ENCODE measurements at regions not wholly inside any gene's neighbourhood (a gene's known extent, or its start where the extent isn't known, plus 50 kb on each side); places are given as distances from the start of the nearest gene placed in this dataset.

DNA sequence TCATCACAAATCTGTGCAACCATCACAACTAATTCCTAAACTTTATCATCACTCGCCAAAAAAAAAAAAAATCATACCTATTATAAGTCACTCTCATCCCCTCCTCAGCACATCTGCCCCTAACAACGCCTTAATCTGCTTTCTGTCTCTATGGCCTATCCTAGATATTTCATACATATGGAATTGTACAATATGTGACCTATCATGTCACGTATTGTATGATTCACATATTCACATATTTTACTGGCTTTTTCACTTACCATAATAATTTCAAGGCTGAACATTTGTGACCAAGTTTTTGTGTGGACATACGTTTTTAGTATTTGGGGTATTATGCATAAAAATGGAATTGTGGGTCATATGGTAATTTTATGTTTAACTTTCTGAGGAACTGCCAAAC is 400.7 kb downstream of the DAD1 start:
- Histone ChIP-seq H3K4me1 (ENCODE audit: control insufficient read depth, low read length) (no peaks in the 10 kb centered on the region), H4K20me1 (ENCODE audit: control insufficient read depth, insufficient read depth, low read depth, low read length) (no peaks in the 10 kb centered on the region), H3K4me2 (ENCODE audit: low read length) (no peak overlapping the region), H3K27me3 (ENCODE audit: control insufficient read depth, low read length) (no peaks in the 10 kb centered on the region), H3K36me3 (ENCODE audit: control insufficient read depth, low read length) (no peaks in the 10 kb centered on the region), H3K4me3 (ENCODE audit: low read length) (no peak overlapping the region), H3K9me3 (ENCODE audit: control insufficient read depth, insufficient read depth, low read length) (no peaks in the 10 kb centered on the region), H3K27ac (ENCODE audit: low read depth, low read length) (no peak overlapping the region), H3F3A (ENCODE audit: control insufficient read depth, insufficient read depth) (no peaks in the 10 kb centered on the region), H3K9me2 (replicated peaks; ENCODE audit: control insufficient read depth, low read length) (no peaks in the 10 kb centered on the region), H3K79me2 (ENCODE audit: control insufficient read depth, low read length) (no peaks in the 10 kb centered on the region)
- TF ChIP-seq EZH2phosphoT487 (IDR thresholded peaks at IDR 0.05; ENCODE audit: borderline replicate concordance, low read length): no peak
- TF ChIP-seq, protein P1, sequence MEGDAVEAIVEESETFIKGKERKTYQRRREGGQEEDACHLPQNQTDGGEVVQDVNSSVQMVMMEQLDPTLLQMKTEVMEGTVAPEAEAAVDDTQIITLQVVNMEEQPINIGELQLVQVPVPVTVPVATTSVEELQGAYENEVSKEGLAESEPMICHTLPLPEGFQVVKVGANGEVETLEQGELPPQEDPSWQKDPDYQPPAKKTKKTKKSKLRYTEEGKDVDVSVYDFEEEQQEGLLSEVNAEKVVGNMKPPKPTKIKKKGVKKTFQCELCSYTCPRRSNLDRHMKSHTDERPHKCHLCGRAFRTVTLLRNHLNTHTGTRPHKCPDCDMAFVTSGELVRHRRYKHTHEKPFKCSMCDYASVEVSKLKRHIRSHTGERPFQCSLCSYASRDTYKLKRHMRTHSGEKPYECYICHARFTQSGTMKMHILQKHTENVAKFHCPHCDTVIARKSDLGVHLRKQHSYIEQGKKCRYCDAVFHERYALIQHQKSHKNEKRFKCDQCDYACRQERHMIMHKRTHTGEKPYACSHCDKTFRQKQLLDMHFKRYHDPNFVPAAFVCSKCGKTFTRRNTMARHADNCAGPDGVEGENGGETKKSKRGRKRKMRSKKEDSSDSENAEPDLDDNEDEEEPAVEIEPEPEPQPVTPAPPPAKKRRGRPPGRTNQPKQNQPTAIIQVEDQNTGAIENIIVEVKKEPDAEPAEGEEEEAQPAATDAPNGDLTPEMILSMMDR (IDR thresholded peaks at IDR 0.05; ENCODE audit: low read depth, low read length, poor library complexity, severe bottlenecking): no peak

DNA sequence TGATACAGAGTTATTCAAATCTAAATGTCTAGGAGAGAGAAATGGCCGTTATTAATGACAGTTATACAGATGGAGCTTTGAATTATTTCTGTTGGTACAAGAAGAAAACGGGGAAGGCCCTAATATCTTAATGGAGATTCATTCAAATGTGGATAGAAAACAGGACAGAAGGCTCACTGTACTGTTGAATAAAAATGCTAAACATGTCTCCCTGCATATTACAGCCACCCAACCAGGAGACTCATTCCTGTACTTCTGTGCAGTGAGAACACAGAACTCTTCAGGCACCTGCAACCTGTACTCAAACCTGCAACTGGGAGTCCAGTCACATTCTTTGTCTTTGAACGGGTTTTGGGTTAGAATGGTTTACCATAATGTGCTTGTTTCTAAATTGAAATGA is 403.2 kb downstream of the DAD1 start:
- H3K27me3 ChIP-seq (ENCODE audit: control insufficient read depth, low read length): 0 out of 2 replicates have a peak, but pooled peaks cover 5% of the 10 kb centered on the region
- H4K20me1 ChIP-seq (ENCODE audit: control insufficient read depth, insufficient read depth, low read depth, low read length): no peaks in the 10 kb centered on the region
- H3K79me2 ChIP-seq (ENCODE audit: control insufficient read depth, low read length): no peaks in the 10 kb centered on the region
- H3K4me1 ChIP-seq (ENCODE audit: control insufficient read depth, low read length): no peaks in the 10 kb centered on the region
- no peak overlapping the region for H3K27ac ChIP-seq (ENCODE audit: low read depth, low read length)
- no peaks in the 10 kb centered on the region for H3F3A ChIP-seq (ENCODE audit: control insufficient read depth, insufficient read depth)
- H3K36me3 ChIP-seq (ENCODE audit: control insufficient read depth, low read length): no peaks in the 10 kb centered on the region
- no peak overlapping the region for H3K4me2 ChIP-seq (ENCODE audit: low read length)
- H3K9me3 ChIP-seq (ENCODE audit: control insufficient read depth, insufficient read depth, low read length): no peaks in the 10 kb centered on the region
- H3K4me3 ChIP-seq (ENCODE audit: low read length): no peak overlapping the region
- TF ChIP-seq, protein P1 (IDR thresholded peaks at IDR 0.05; ENCODE audit: low read depth, low read length, poor library complexity, severe bottlenecking): no peak
- TF ChIP-seq EZH2phosphoT487 (IDR thresholded peaks at IDR 0.05; ENCODE audit: borderline replicate concordance, low read length): no peak
- H3K9me2 ChIP-seq (replicated peaks; ENCODE audit: control insufficient read depth, low read length): no peaks in the 10 kb centered on the region

DNA sequence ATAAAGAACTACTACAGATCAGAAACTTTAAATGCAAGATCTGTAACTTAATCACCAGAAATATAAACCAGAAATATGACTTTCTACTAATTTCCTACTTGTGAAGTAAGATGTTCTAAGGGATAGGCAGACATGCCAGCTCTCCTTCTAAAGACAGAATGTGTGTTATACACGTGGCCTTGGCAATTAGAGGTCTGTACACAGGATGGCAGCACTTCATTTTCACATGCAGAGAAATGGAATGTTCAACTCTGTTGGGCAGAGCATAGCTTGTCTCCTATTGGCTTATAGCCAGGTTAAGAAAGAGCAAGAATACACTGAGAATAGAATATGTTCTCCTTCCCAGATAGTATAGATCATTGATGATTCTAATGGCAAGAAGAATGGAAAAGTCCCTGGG is 403.8 kb downstream of the DAD1 start:
- Histone ChIP-seq H3K36me3 (ENCODE audit: control insufficient read depth, low read length) (no peaks in the 10 kb centered on the region), H3K27ac (ENCODE audit: low read depth, low read length) (no peak overlapping the region), H3K4me3 (ENCODE audit: low read length) (no peak overlapping the region), H3K4me1 (ENCODE audit: control insufficient read depth, low read length) (no peaks in the 10 kb centered on the region), H4K20me1 (ENCODE audit: control insufficient read depth, insufficient read depth, low read depth, low read length) (no peaks in the 10 kb centered on the region), H3F3A (ENCODE audit: control insufficient read depth, insufficient read depth) (no peaks in the 10 kb centered on the region), H3K9me2 (replicated peaks; ENCODE audit: control insufficient read depth, low read length) (no peaks in the 10 kb centered on the region), H3K4me2 (ENCODE audit: low read length) (no peak overlapping the region), H3K9me3 (ENCODE audit: control insufficient read depth, insufficient read depth, low read length) (no peaks in the 10 kb centered on the region), H3K79me2 (ENCODE audit: control insufficient read depth, low read length) (no peaks in the 10 kb centered on the region), H3K27me3 (ENCODE audit: control insufficient read depth, low read length) (0 out of 2 replicates have a peak, but pooled peaks cover 5% of the 10 kb centered on the region)
- TF ChIP-seq, protein P1 (IDR thresholded peaks at IDR 0.05; ENCODE audit: low read depth, low read length, poor library complexity, severe bottlenecking): peak; percentile 15
- no peak for TF ChIP-seq EZH2phosphoT487 (IDR thresholded peaks at IDR 0.05; ENCODE audit: borderline replicate concordance, low read length)

DNA sequence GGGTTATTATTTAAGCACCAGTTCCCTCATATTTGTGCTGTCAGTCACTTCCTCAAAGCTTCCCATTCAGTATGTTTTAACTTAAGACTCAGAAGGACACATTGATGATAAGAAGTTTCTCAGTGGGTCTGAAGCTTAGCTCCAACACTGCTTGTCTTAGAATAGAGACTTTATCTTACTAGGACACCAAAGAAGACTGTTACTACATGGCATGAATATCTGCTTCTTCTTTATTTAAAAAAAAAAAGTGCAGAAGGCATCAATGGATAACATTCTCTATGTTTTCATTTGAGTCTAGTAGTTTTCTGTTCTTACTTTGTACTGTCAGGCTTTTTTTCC is 404.2 kb downstream of the DAD1 start:
- H3K4me3 ChIP-seq (ENCODE audit: low read length): no peak overlapping the region
- H3K4me1 ChIP-seq (ENCODE audit: control insufficient read depth, low read length): no peaks in the 10 kb centered on the region
- no peaks in the 10 kb centered on the region for H3K79me2 ChIP-seq (ENCODE audit: control insufficient read depth, low read length)
- no peaks in the 10 kb centered on the region for H3K9me3 ChIP-seq (ENCODE audit: control insufficient read depth, insufficient read depth, low read length)
- TF ChIP-seq, protein P1 (IDR thresholded peaks at IDR 0.05; ENCODE audit: low read depth, low read length, poor library complexity, severe bottlenecking): no peak
- no peak for TF ChIP-seq EZH2phosphoT487 (IDR thresholded peaks at IDR 0.05; ENCODE audit: borderline replicate concordance, low read length)
- no peaks in the 10 kb centered on the region for H3K9me2 ChIP-seq (replicated peaks; ENCODE audit: control insufficient read depth, low read length)
- H4K20me1 ChIP-seq (ENCODE audit: control insufficient read depth, insufficient read depth, low read depth, low read length): no peaks in the 10 kb centered on the region
- H3K27me3 ChIP-seq (ENCODE audit: control insufficient read depth, low read length): peaks cover 9% of the 10 kb centered on the region; the same call in 1 of the 2 replicates
- no peak overlapping the region for H3K27ac ChIP-seq (ENCODE audit: low read depth, low read length)
- no peaks in the 10 kb centered on the region for H3K36me3 ChIP-seq (ENCODE audit: control insufficient read depth, low read length)
- no peaks in the 10 kb centered on the region for H3F3A ChIP-seq (ENCODE audit: control insufficient read depth, insufficient read depth)
- H3K4me2 ChIP-seq (ENCODE audit: low read length): no peak overlapping the region

Measured in DOHH2 (cell line).